HepG2 (cell line): ENCODE measurements at regions not wholly inside any gene's neighbourhood (a gene's known extent, or its start where the extent isn't known, plus 50 kb on each side); places are given as distances from the start of the nearest gene placed in this dataset.

Experiments used
- BHLHE40 ChIP-seq: IDR thresholded peaks from 2 replicates; pipeline ENCODE4 v1.6.1; 2011; ENCODE audit warnings: low read length, improper control_type of control experiment
- DMAP1 ChIP-seq: IDR thresholded peaks from 2 replicates; pipeline ENCODE4 v1.6.1; 2016
- FOXJ3 ChIP-seq: sonication (generic); formaldehyde crosslinking; IDR thresholded peaks from 2 replicates; pipeline ENCODE4 v1.4.0; 2020; ENCODE audit warnings: missing genetic modification reagents, mild to moderate bottlenecking, borderline replicate concordance
- LCORL ChIP-seq, 2 experiments: fragments of 450-650 bp in 1 of 2; sonication (generic) in 1 of 2; formaldehyde crosslinking in 1 of 2; IDR thresholded peaks; 2 replicates each; pipeline versions ENCODE4 v1.5.0 to v1.6.1; 2017 to 2020; ENCODE audit warnings: antibody characterized with exemption in 1 of 2, missing genetic modification reagents in 1 of 2
- NPAS2 ChIP-seq: sonication (generic); formaldehyde crosslinking; IDR thresholded peaks from 2 replicates; pipeline ENCODE4 v1.8.0; 2022; ENCODE audit warnings: mild to moderate bottlenecking, missing genetic modification reagents, borderline replicate concordance
- PCBP2 ChIP-seq: fragments of 200-400 bp; formaldehyde crosslinking; optimal IDR thresholded peaks from 2 replicates; pipeline ENCODE3; 2018; ENCODE audit warnings: low read length, low read depth; ENCODE audit not compliant: poor library complexity, severe bottlenecking
- PHF8 ChIP-seq: sonication (generic); formaldehyde crosslinking; IDR thresholded peaks from 2 replicates; pipeline ENCODE4 v1.5.0; 2020; ENCODE audit warnings: missing genetic modification reagents
- RARG ChIP-seq: sonication (generic); formaldehyde crosslinking; IDR thresholded peaks from 2 replicates; pipeline ENCODE4 v1.4.0; 2020; ENCODE audit warnings: low read depth, mild to moderate bottlenecking, missing genetic modification reagents
- SALL2 ChIP-seq: sonication (generic); formaldehyde crosslinking; IDR thresholded peaks from 2 replicates; pipeline ENCODE4 v1.8.1; 2023; ENCODE audit warnings: mild to moderate bottlenecking, missing genetic modification reagents, inconsistent platforms
- ZNF326 ChIP-seq: sonication (generic); formaldehyde crosslinking; IDR thresholded peaks from 2 replicates; pipeline ENCODE4 v1.4.0; 2020; ENCODE audit warnings: missing genetic modification reagents, borderline replicate concordance
- ZNF510 ChIP-seq: sonication (generic); formaldehyde crosslinking; IDR thresholded peaks from 2 replicates; pipeline ENCODE4 v1.4.0; 2020; ENCODE audit warnings: low read depth, mild to moderate bottlenecking, missing genetic modification reagents
- ZNF564 ChIP-seq: sonication (generic); formaldehyde crosslinking; IDR thresholded peaks from 2 replicates; pipeline ENCODE4 v1.8.1; 2023; ENCODE audit warnings: mild to moderate bottlenecking, missing genetic modification reagents
- TF ChIP-seq, protein P1 (sequence below): sonication (generic); formaldehyde crosslinking; IDR thresholded peaks from 2 replicates; pipeline ENCODE4 v1.4.0; 2020; ENCODE audit warnings: missing genetic modification reagents
- TF ChIP-seq, protein P2 (sequence below): IDR thresholded peaks from 2 replicates; pipeline ENCODE4 v1.6.1; 2012; ENCODE audit warnings: low read length, improper control_type of control experiment
- TF ChIP-seq, protein P3 (sequence below): sonication (generic); formaldehyde crosslinking; IDR thresholded peaks from 2 replicates; pipeline ENCODE4 v1.8.0; 2022; ENCODE audit warnings: missing genetic modification reagents, low read depth, mild to moderate bottlenecking, borderline replicate concordance
- TF ChIP-seq, protein P4 (sequence below): sonication (generic); formaldehyde crosslinking; IDR thresholded peaks from 2 replicates; pipeline ENCODE4 v1.5.0; 2020; ENCODE audit warnings: missing genetic modification reagents
- TF ChIP-seq, protein P5 (sequence below): sonication (generic); formaldehyde crosslinking; IDR thresholded peaks from 2 replicates; pipeline ENCODE4 v1.4.0; 2020; ENCODE audit warnings: missing genetic modification reagents, borderline replicate concordance

DNA sequence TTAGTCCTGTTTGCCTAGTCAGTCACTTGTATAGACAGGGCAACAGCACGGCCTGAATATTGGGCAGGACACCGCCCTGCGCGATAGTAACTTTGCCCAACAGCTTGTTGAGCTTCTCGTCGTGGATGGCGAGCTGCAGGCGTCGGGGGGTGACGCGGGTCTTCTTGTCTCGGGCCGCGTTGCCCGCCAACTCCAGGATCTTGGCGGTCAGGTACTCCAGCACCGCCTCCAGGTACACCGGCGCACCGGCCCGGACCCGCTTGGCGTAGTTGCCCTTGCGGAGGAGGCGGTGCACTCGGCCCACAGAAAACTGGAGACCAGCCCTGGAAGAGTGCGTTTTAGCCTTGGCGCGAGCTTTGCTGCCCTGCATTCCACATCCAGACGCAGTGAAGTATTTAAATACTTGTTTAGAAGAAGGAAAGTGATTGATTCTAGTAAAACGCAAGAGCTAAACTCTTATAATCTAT lies 92.8 kb upstream of the BTN3A2 start (continued):
- TF ChIP-seq, protein P1, sequence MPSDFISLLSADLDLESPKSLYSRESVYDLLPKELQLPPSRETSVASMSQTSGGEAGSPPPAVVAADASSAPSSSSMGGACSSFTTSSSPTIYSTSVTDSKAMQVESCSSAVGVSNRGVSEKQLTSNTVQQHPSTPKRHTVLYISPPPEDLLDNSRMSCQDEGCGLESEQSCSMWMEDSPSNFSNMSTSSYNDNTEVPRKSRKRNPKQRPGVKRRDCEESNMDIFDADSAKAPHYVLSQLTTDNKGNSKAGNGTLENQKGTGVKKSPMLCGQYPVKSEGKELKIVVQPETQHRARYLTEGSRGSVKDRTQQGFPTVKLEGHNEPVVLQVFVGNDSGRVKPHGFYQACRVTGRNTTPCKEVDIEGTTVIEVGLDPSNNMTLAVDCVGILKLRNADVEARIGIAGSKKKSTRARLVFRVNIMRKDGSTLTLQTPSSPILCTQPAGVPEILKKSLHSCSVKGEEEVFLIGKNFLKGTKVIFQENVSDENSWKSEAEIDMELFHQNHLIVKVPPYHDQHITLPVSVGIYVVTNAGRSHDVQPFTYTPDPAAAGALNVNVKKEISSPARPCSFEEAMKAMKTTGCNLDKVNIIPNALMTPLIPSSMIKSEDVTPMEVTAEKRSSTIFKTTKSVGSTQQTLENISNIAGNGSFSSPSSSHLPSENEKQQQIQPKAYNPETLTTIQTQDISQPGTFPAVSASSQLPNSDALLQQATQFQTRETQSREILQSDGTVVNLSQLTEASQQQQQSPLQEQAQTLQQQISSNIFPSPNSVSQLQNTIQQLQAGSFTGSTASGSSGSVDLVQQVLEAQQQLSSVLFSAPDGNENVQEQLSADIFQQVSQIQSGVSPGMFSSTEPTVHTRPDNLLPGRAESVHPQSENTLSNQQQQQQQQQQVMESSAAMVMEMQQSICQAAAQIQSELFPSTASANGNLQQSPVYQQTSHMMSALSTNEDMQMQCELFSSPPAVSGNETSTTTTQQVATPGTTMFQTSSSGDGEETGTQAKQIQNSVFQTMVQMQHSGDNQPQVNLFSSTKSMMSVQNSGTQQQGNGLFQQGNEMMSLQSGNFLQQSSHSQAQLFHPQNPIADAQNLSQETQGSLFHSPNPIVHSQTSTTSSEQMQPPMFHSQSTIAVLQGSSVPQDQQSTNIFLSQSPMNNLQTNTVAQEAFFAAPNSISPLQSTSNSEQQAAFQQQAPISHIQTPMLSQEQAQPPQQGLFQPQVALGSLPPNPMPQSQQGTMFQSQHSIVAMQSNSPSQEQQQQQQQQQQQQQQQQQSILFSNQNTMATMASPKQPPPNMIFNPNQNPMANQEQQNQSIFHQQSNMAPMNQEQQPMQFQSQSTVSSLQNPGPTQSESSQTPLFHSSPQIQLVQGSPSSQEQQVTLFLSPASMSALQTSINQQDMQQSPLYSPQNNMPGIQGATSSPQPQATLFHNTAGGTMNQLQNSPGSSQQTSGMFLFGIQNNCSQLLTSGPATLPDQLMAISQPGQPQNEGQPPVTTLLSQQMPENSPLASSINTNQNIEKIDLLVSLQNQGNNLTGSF (CRISPR knock-in tag) = no peak
- TF ChIP-seq ZNF510 (CRISPR knock-in tag) (0 out of 2 replicates have a peak, but pooled peaks have one; percentile 24), PHF8 (peak; percentile 49; the same call in 1 of the 2 replicates), DMAP1 (no peak), NPAS2 (CRISPR knock-in tag) (no peak), LCORL (IDR thresholded peaks at IDR 0.05) (no peak), LCORL (CRISPR knock-in tag; IDR thresholded peaks at IDR 0.05) (no peak), ZNF564 (CRISPR knock-in tag) (no peak), FOXJ3 (no peak), ZNF326 (CRISPR knock-in tag) (no peak), PCBP2 (no peak), SALL2 (no peak), RARG (CRISPR knock-in tag) (peak; percentile 21; the same call in 1 of the 2 replicates), BHLHE40 (no peak)
- TF ChIP-seq, protein P2, sequence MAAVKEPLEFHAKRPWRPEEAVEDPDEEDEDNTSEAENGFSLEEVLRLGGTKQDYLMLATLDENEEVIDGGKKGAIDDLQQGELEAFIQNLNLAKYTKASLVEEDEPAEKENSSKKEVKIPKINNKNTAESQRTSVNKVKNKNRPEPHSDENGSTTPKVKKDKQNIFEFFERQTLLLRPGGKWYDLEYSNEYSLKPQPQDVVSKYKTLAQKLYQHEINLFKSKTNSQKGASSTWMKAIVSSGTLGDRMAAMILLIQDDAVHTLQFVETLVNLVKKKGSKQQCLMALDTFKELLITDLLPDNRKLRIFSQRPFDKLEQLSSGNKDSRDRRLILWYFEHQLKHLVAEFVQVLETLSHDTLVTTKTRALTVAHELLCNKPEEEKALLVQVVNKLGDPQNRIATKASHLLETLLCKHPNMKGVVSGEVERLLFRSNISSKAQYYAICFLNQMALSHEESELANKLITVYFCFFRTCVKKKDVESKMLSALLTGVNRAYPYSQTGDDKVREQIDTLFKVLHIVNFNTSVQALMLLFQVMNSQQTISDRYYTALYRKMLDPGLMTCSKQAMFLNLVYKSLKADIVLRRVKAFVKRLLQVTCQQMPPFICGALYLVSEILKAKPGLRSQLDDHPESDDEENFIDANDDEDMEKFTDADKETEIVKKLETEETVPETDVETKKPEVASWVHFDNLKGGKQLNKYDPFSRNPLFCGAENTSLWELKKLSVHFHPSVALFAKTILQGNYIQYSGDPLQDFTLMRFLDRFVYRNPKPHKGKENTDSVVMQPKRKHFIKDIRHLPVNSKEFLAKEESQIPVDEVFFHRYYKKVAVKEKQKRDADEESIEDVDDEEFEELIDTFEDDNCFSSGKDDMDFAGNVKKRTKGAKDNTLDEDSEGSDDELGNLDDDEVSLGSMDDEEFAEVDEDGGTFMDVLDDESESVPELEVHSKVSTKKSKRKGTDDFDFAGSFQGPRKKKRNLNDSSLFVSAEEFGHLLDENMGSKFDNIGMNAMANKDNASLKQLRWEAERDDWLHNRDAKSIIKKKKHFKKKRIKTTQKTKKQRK = no peak
- TF ChIP-seq, protein P3, sequence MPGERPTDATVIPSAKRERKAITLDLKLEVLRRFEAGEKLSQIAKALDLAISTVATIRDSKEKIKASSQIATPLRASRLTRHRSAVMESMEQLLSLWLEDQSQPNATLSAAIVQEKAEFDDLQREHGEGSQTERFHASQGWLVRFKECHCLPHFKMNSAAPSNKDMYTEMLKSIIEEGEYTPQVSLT (CRISPR knock-in tag) = no peak
- TF ChIP-seq, protein P4, sequence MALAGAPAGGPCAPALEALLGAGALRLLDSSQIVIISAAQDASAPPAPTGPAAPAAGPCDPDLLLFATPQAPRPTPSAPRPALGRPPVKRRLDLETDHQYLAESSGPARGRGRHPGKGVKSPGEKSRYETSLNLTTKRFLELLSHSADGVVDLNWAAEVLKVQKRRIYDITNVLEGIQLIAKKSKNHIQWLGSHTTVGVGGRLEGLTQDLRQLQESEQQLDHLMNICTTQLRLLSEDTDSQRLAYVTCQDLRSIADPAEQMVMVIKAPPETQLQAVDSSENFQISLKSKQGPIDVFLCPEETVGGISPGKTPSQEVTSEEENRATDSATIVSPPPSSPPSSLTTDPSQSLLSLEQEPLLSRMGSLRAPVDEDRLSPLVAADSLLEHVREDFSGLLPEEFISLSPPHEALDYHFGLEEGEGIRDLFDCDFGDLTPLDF (CRISPR knock-in tag) = no peak
- TF ChIP-seq, protein P5, sequence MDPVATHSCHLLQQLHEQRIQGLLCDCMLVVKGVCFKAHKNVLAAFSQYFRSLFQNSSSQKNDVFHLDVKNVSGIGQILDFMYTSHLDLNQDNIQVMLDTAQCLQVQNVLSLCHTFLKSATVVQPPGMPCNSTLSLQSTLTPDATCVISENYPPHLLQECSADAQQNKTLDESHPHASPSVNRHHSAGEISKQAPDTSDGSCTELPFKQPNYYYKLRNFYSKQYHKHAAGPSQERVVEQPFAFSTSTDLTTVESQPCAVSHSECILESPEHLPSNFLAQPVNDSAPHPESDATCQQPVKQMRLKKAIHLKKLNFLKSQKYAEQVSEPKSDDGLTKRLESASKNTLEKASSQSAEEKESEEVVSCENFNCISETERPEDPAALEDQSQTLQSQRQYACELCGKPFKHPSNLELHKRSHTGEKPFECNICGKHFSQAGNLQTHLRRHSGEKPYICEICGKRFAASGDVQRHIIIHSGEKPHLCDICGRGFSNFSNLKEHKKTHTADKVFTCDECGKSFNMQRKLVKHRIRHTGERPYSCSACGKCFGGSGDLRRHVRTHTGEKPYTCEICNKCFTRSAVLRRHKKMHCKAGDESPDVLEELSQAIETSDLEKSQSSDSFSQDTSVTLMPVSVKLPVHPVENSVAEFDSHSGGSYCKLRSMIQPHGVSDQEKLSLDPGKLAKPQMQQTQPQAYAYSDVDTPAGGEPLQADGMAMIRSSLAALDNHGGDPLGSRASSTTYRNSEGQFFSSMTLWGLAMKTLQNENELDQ (CRISPR knock-in tag) = no peak
